Retinal pigment epithelial cell (primary cell): ENCODE measurements at regions not wholly inside any gene's neighbourhood (a gene's known extent, or its start where the extent isn't known, plus 50 kb on each side); places are given as distances from the start of the nearest gene placed in this dataset.
A peak's percentile ranks its signal among the peaks of the same experiment; 100 is the strongest.

ENCODE experiments used
- DNase-seq: peaks from one replicate; pipeline ENCODE4 v3.0.0-alpha.2; 2010; ENCODE audit warnings: low read depth
- H3K4me3 ChIP-seq: 2 replicates; pipeline ENCODE4 v1.5.1; 2011; ENCODE audit warnings: mild to moderate bottlenecking, low read length, control low read depth, moderate library complexity
- TF ChIP-seq, protein P1 (sequence below): conservative IDR thresholded peaks from 2 replicates; pipeline ENCODE4 v1.5.1; 2011; ENCODE audit warnings: low read depth, low read length, control low read depth, inconsistent platforms

DNA sequence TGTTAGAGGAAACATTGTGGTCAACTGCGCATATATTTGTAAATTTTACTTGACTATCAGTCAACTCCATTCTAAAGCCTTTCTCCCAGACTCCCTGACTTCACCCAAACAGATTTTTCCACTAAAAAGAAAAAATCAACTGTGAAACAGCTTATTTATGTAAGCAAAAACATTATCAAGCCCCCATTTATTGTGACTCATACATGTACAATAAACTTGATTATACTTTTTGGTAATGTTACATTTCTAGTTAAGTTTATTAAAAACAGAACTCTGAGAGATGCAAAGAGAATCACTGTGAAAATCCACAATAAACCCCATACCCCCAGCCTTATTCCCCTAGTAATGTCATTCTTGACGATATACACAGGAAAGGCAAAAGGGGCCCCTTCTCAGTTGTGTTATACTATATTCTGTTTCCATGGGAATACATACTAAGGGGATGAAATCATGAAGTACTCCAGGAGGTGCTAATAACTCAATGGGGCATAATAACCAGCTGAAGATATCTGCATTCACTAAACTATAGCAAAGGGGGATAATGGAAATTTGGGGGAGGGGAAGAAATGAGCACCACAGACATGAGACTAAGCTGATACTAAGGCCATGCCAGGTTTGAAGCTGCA is 616.0 kb downstream of the ACTL7B start:
- DNase-seq, result no peak
- no peak overlapping the region for H3K4me3 ChIP-seq
- TF ChIP-seq, protein P1, sequence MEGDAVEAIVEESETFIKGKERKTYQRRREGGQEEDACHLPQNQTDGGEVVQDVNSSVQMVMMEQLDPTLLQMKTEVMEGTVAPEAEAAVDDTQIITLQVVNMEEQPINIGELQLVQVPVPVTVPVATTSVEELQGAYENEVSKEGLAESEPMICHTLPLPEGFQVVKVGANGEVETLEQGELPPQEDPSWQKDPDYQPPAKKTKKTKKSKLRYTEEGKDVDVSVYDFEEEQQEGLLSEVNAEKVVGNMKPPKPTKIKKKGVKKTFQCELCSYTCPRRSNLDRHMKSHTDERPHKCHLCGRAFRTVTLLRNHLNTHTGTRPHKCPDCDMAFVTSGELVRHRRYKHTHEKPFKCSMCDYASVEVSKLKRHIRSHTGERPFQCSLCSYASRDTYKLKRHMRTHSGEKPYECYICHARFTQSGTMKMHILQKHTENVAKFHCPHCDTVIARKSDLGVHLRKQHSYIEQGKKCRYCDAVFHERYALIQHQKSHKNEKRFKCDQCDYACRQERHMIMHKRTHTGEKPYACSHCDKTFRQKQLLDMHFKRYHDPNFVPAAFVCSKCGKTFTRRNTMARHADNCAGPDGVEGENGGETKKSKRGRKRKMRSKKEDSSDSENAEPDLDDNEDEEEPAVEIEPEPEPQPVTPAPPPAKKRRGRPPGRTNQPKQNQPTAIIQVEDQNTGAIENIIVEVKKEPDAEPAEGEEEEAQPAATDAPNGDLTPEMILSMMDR, result no peak

DNA sequence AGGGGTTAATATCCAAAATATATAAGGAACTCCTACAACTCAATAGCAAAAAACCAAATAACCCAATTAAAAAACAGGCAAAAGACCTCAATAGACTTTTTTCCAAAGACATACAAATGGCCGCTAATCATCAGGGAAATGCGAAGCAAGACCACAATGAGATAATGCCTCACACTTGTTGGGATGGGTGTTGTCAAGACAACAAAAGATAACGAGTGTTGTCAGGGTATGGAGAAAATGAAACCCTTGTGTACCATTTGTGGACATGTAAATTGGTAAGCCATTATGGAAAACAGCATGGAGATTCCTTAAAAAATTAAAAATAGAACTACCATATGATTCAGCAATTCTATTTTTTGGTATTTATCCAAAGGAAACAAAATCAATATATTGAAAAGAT is 620.2 kb downstream of the ACTL7B start:
- H3K4me3 ChIP-seq, result no peak overlapping the region
- DNase-seq, result no peak

DNA sequence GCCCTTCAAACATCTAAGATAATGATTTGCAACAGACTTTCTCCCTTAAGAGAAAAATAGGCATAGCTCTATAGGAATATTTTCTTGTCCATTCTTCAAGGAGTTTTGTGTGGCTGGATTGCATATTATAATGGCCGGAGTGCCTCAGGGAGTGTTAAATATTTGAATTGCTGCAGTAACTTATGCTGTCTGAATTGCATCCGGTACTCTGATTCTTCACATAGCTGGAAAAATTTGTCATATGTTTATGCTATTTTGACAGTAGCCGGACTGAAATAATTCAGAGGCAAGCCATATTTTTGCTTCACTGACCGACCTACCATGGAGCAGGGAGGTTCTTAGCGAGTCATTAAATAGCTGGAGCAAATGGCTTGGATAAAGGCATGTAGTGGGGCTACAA is 621.0 kb downstream of the ACTL7B start:
- no peak overlapping the region for H3K4me3 ChIP-seq
- DNase-seq, result no peak
- TF ChIP-seq, protein P1, result no peak

More for the DNA sequence above, 620.2 kb downstream of the ACTL7B start:
- TF ChIP-seq, protein P1, result no peak

DNA sequence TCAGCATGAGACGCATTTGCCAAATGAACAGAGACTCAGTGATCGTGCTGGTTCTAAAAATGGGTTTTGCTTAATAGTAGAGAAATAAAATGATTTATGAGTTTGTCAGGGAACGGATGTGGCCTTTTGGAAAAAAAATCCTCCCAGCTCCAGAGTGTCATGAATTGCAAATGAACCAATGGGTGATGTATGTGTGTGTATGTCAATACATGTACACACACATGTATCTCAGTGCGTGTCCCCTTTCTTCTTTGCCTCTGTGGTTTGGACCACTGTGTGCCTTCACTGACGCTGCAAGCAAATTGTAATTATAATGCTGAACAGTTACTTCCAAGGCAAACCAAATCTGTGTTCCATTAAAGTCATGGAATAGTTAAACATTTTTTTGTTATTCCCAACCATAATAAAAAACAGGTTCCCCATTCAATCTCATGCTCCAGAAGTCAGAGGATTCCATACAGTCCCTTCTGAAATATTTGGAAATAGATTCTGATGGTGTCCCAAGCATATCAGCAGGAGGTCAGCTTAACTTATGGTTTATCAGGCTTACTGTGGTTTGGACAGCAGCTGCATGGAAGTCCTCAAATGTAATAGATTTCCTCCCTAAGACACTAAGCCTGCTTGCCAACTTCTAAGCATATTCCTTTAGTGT is 630.5 kb downstream of the ACTL7B start:
- DNase-seq, result no peak
- H3K4me3 ChIP-seq, result no peak overlapping the region
- TF ChIP-seq, protein P1, result no peak

DNA sequence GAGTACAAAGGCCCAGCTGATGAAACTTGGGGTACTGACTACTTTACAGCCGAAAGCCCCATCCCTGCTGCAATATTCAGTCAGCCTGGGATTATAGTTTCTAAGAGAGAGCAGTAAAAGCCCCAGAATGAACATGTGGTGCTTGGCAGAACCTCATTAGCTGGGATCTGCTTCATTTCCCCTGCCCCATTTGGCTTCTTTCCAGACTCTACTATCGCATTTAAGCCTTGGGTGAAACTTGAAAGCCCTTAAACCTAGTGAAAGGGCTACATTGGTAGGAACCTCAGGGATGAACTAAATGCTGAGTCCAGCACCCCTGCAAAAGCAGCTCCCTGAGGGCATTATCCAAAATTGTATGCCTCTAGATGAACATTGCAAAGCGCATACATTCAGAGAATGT is 631.1 kb downstream of the ACTL7B start:
- TF ChIP-seq, protein P1, result no peak
- peak; percentile 14 for DNase-seq
- no peak overlapping the region for H3K4me3 ChIP-seq

DNA sequence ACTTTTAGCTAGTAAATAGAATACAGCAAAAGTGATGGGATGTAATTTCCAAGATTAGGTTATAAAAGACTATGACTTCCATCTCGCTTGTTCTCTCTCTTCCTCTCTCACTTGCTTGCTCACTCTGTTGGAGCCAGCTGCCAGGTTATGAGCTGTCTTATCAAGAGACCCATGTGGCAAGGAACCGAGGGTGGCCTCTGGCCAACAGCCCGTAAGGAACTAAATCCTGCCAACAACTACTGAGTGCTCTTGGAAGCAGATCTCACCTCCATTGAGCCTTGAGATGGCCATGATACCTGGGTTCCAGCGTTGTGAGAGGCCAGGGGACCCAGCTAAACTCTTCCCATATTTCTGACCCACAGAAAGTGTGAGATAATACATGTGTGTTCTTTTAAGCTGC is 636.1 kb downstream of the ACTL7B start:
- TF ChIP-seq, protein P1, result no peak
- H3K4me3 ChIP-seq, result no peak overlapping the region
- DNase-seq, result no peak
